Esophagus muscularis mucosa (tissue), 4 donors: ENCODE measurements at regions not wholly inside any gene's neighbourhood (a gene's known extent, or its start where the extent isn't known, plus 50 kb on each side); places are given as distances from the start of the nearest gene placed in this dataset.

Experiments
- DNase-seq: peaks from one replicate; pipeline ENCODE4 v3.0.0-alpha.2; 2017; ENCODE audit errors: extremely low spot score
- H3K27ac ChIP-seq, 4 donors: fragments of 200-600 bp; sonication (generic); replicated peaks in 1 of 4; 1 replicate in 3 of 4; 2 replicates in 1 of 4; pipeline ENCODE4 v1.5.1; 2016 to 2019; ENCODE audit warnings: mild to moderate bottlenecking in 1 of 4
- H3K27me3 ChIP-seq, 4 donors: fragments of 200-600 bp; sonication (generic); one replicate each; pipeline versions ENCODE4 v1.5.1 to v1.6.0; 2016 to 2019
- H3K36me3 ChIP-seq, 4 donors: fragments of 200-600 bp; sonication (generic); one replicate each; pipeline ENCODE4 v1.5.1; 2016 to 2019
- H3K4me1 ChIP-seq, 4 donors: fragments of 200-600 bp; sonication (generic); one replicate each; pipeline ENCODE4 v1.5.1; 2016 to 2019
- H3K4me3 ChIP-seq, 4 donors: fragments of 200-600 bp; sonication (generic); 1 replicate in 2 of 4; 2 replicates in 2 of 4; pipeline ENCODE4 v1.5.1; 2016 to 2019; ENCODE audit warnings: mild to moderate bottlenecking in 4 of 4, moderate library complexity in 1 of 4
- H3K9me3 ChIP-seq, 4 donors: fragments of 200-600 bp; sonication (generic); 1 replicate in 3 of 4; 2 replicates in 1 of 4; pipeline ENCODE4 v1.5.1; 2016 to 2019
- CTCF ChIP-seq, 3 experiments: fragments of 200-600 bp in 2 of 3; fragments of 450-650 bp in 1 of 3; sonication (generic) in 2 of 3; IDR thresholded peaks; one replicate each; pipeline ENCODE4 v1.5.1; 2017 to 2019; ENCODE audit warnings: antibody characterized with exemption in 3 of 3, mild to moderate bottlenecking in 2 of 3, moderate library complexity in 1 of 3
- EP300 ChIP-seq: sonication (generic); formaldehyde crosslinking; IDR thresholded peaks from one replicate; pipeline ENCODE4 v1.6.1; 2017; ENCODE audit warnings: antibody characterized with exemption
- POLR2A ChIP-seq: fragments of 450-650 bp; IDR thresholded peaks from one replicate; pipeline ENCODE4 v1.6.1; 2017; ENCODE audit warnings: antibody characterized with exemption, moderate library complexity, mild to moderate bottlenecking, low read depth
- POLR2AphosphoS5 ChIP-seq, 2 donors: sonication (generic); formaldehyde crosslinking; IDR thresholded peaks; one replicate each; pipeline ENCODE4 v1.6.1; 2017; ENCODE audit warnings: antibody characterized with exemption in 2 of 2
- WGBS: methylation state at CpG from one replicate; pipeline ENCODE4 v1.1.5; 2018; 5-methylcytosine and 5-hydroxymethylcytosine counted together
- intact Hi-C: fragments of 100-400 bp; cut with DNase I; formaldehyde crosslinking; loops from one replicate; pipeline ENCODE4 v1.15.1; 2023

DNA sequence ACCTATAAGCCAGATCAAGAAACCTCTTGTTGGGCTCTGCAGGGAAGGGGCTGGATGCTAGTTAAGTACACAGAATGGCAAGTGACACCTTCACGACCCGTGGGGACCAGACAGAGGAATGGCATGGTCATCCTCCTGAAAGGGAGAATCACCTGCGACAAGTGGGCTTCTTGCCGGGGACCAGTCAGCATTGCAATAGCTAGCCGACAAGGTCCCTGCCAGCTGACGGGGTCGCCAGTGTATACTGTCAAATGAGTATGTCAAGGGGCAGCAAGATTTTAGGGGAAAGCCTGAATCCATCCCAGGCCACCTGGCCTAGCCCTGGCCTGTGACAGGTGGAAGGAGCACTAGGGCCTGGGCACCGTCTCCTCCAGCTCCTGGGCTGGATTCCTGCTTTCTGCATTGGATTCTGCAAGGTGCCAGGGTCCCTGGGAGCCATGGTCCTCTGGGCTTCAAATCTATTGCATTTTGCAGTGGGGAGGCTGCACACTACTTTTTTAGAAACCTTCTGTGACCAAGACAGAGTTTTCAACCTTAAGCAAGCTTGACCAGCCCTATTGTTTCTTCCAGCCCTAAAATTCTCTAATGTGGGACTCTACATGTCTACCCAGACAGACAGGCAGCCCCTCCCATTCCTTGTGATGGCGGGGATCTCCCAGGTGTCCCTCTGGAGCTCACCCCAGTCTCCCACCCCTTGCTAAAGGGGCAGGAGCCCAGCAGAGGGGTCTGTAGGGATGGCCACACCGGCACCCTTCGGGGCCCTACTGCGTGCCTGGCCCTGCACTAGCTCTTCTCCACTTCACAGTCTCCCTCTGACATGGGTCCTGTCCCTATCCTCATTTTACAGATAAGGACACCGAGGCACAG, 178.5 kb downstream of the GLI2 start:
- 90% methylated on average over 10 of the region's 13 CpGs for WGBS
- intact Hi-C loops, result no loop called here
- H3K36me3 ChIP-seq, result no peaks in the 10 kb centered on the region
- H3K4me3 ChIP-seq, result no peak overlapping the region
- TF ChIP-seq POLR2A, result no peak
- TF ChIP-seq CTCF (IDR thresholded peaks at IDR 0.05), result no peak
- no peaks in the 10 kb centered on the region for H3K27me3 ChIP-seq
- H3K9me3 ChIP-seq, result no peaks in the 10 kb centered on the region
- peaks cover 33 to 62% (median 57%) of the 10 kb centered on the region in 4 donors for H3K4me1 ChIP-seq
- DNase-seq, result no peak
- H3K27ac ChIP-seq, result peak overlapping the region; percentile 55 to 72 (median 66)

DNA sequence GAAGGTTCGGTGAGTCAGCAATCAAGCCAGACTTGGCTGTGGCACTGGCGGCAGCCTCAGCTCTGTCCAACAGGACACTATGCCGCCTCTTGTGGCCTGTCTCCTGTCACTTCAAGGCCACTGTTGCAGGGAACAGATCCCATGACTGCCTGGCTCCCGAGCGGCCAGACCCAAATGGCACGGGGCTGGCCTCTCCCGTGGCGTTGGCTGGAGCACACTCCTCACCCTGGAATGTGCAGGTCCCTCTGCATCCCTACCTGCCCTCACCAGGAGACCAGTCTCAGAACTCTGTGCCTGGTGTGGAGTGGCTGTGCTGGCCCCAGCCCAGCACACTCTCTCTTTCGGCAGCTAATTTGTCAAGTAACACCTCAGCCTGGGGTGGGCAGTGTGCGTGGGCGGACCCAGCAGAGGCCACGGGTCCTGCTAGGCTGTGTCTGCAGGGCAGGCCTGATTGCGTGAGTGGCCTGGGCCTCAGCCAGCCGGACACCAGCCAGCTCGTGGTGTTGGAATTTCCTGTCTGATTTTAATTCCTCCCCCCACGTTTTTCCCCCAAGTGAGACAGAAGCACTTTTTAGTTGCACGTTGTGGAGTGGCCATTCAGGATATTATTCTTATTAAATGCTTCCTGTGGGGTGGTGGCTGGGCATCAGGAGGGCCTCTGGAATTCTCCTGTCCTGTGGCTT, 179.3 kb downstream of the GLI2 start:
- WGBS, result 28% methylated on average over 13 of the region's 17 CpGs
- Histone ChIP-seq H3K4me1 (peaks cover 37 to 67% (median 63%) of the 10 kb centered on the region in 4 donors), H3K4me3 (peak overlapping the region in 2 of 4 donors; percentile 2 to 7), H3K27ac (peak overlapping the region; percentile 55 to 72 (median 66)), H3K27me3 (no peaks in the 10 kb centered on the region), H3K9me3 (no peaks in the 10 kb centered on the region), H3K36me3 (no peaks in the 10 kb centered on the region)
- DNase-seq, result peak; percentile 93
- intact Hi-C loops, result no loop called here
- TF ChIP-seq EP300 (peak; percentile 53), POLR2A (no peak), POLR2AphosphoS5 (IDR thresholded peaks at IDR 0.05) (peak; percentile 67 to 71)

DNA sequence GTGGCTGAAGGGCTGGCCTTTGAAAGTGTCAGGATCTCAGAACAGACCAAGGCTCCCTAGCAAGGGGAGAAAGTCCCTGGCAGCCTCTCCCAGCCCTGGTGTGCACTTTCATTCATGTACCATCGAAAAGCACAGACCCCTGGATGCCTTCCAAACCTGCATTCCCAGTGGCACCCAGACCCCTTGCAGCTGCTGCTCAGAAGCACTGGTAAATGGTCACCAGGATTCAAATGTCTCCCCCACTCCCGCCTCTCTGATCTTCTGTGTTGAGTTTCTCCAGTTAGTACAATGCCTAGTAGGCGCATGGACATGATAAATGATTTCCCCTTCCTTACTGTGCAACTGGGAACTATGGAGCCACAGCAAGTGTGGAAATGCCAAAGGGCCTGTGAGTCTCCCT, 180.0 kb downstream of the GLI2 start:
- no peak for DNase-seq
- Histone ChIP-seq H3K27ac (peak overlapping the region; percentile 55 to 72 (median 66)), H3K9me3 (no peaks in the 10 kb centered on the region), H3K4me1 (peaks cover 37 to 74% (median 69%) of the 10 kb centered on the region in 4 donors), H3K4me3 (no peak overlapping the region), H3K36me3 (no peaks in the 10 kb centered on the region), H3K27me3 (no peaks in the 10 kb centered on the region)
- intact Hi-C loops, result no loop called here
- WGBS, result 100% methylated on average over 2 of the region's 3 CpGs
- TF ChIP-seq EP300 (no peak), POLR2A (no peak), POLR2AphosphoS5 (IDR thresholded peaks at IDR 0.05) (no peak), CTCF (IDR thresholded peaks at IDR 0.05) (no peak)

DNA sequence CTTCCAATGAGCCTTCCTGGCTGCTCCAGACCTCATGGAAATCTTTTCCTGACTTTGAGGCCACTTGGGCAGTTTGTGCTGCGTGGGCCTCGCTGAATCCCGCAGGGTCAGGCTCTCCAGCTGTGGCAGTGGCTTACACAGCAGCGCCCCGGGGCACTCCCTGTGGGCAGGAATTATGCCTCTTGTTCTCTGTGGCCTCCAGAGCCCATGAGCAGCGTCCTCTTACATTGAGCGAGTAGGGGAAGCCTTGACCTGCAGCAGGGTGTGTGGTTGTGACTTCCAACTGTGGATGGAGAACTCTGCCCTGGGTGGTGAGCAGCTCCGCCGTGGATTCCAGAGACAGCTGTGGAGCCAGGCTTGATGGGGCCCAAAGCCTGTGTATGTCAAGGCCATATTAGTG, 180.8 kb downstream of the GLI2 start:
- no peak for DNase-seq
- H3K4me1 ChIP-seq, result peaks cover 37 to 76% (median 67%) of the 10 kb centered on the region in 4 donors
- TF ChIP-seq POLR2AphosphoS5 (IDR thresholded peaks at IDR 0.05), result no peak
- no peak for TF ChIP-seq EP300
- no peak for TF ChIP-seq POLR2A
- no peak for TF ChIP-seq CTCF (IDR thresholded peaks at IDR 0.05)
- H3K27ac ChIP-seq, result no peak overlapping the region
- 100% methylated on average over 2 of the region's 9 CpGs for WGBS
- H3K9me3 ChIP-seq, result no peaks in the 10 kb centered on the region
- H3K36me3 ChIP-seq, result no peaks in the 10 kb centered on the region
- H3K4me3 ChIP-seq, result no peak overlapping the region
- no peaks in the 10 kb centered on the region for H3K27me3 ChIP-seq
- intact Hi-C loops, result no loop called here

DNA sequence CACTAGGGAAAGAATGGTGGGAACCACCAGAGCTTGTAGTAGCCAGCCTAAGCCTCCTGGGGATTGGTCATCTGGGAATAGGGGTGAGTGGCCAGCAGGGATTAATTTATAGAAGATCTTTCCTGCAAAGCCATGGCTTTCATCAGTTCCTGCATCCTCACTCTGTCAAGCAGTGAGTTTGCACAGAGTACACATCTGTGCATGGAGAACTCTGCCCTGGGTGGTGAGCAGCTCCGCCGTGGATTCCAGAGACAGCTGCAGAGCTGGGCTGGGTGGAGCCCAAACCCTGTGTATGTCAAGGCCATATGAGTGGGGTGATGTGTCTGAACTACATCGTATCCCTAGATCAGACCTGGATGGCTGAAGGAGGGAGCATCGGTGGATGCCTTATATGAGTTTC, 182.2 kb downstream of the GLI2 start:
- intact Hi-C loops, result no loop called here
- no peak for DNase-seq
- H3K27ac ChIP-seq, result no peak overlapping the region

More for the DNA sequence above, 182.2 kb downstream of the GLI2 start:
- TF ChIP-seq POLR2A (no peak), CTCF (IDR thresholded peaks at IDR 0.05) (no peak), POLR2AphosphoS5 (IDR thresholded peaks at IDR 0.05) (no peak), EP300 (no peak)
- Histone ChIP-seq H3K4me1 (peaks cover 32 to 61% (median 53%) of the 10 kb centered on the region in 4 donors), H3K9me3 (no peaks in the 10 kb centered on the region), H3K36me3 (peaks cover 0 to 4% (median 0%) of the 10 kb centered on the region in 4 donors), H3K27me3 (no peaks in the 10 kb centered on the region), H3K4me3 (no peak overlapping the region)
- 83% methylated on average over 3 of the region's 4 CpGs for WGBS
